Brain microvascular endothelial cell (primary cell): ENCODE measurements at regions not wholly inside any gene's neighbourhood (a gene's known extent, or its start where the extent isn't known, plus 50 kb on each side); places are given as distances from the start of the nearest gene placed in this dataset.

Source experiments
- DNase-seq: peaks from one replicate; pipeline ENCODE4 v3.0.0-alpha.2; 2020
- H3K27ac ChIP-seq: fragments of 250-450 bp; sonication (Bioruptor Pico); 2 replicates; pipeline ENCODE4 v1.5.1; 2020; ENCODE audit warnings: mild to moderate bottlenecking, moderate library complexity
- H3K27me3 ChIP-seq: fragments of 250-450 bp; sonication (Bioruptor Pico); replicated peaks from 2 replicates; pipeline ENCODE4 v1.5.1; 2020; ENCODE audit warnings: mild to moderate bottlenecking
- H3K36me3 ChIP-seq: fragments of 250-450 bp; sonication (Bioruptor Pico); replicated peaks from 2 replicates; pipeline ENCODE4 v1.5.1; 2020; ENCODE audit warnings: mild to moderate bottlenecking
- H3K4me3 ChIP-seq: 2 replicates; pipeline ENCODE4 v1.5.1; 2011; ENCODE audit warnings: low read depth, mild to moderate bottlenecking, control low read depth, low read length, moderate library complexity
- CTCF ChIP-seq: IDR thresholded peaks from 2 replicates; pipeline ENCODE4 v1.5.1; 2011; ENCODE audit warnings: low read depth, mild to moderate bottlenecking, moderate library complexity, low read length, control low read depth, inconsistent platforms; ENCODE audit errors: missing control alignments
- in situ Hi-C: cut with HindIII; loops from 2 replicates; pipeline ENCODE4 v1.10.0; 2017; ENCODE audit warnings: low sequenced_read_pairs, low pct_ligation_motif_present

- in situ Hi-C loops: no loop called here
- no peaks in the 10 kb centered on the region for H3K36me3 ChIP-seq
- no peak overlapping the region for H3K27ac ChIP-seq
- H3K4me3 ChIP-seq: no peak overlapping the region
- no peaks in the 10 kb centered on the region for H3K27me3 ChIP-seq
- no peak for DNase-seq
- no peak for TF ChIP-seq CTCF
Observed at GRCh38 chr13:99642841-99643240, 141.6 kb downstream of the TM9SF2 start.

- Histone ChIP-seq H3K36me3 (no peaks in the 10 kb centered on the region), H3K4me3 (no peak overlapping the region), H3K27me3 (no peaks in the 10 kb centered on the region), H3K27ac (no peak overlapping the region)
- TF ChIP-seq CTCF: no peak
- in situ Hi-C loops: no loop called here
- DNase-seq: no peak
Observed at GRCh38 chr13:99642006-99642405, 140.7 kb downstream of the TM9SF2 start.

- TF ChIP-seq CTCF: no peak
- no peaks in the 10 kb centered on the region for H3K27me3 ChIP-seq
- no peak overlapping the region for H3K27ac ChIP-seq
- DNase-seq: no peak
- no peak overlapping the region for H3K4me3 ChIP-seq
- no peaks in the 10 kb centered on the region for H3K36me3 ChIP-seq
- in situ Hi-C loops: no loop called here
Observed at GRCh38 chr13:99640260-99640659, 139.0 kb downstream of the TM9SF2 start.

GRCh38 chr13:99639126-99639525 is 137.9 kb downstream of the TM9SF2 start:
- Histone ChIP-seq H3K27ac (no peak overlapping the region), H3K4me3 (no peak overlapping the region), H3K36me3 (no peaks in the 10 kb centered on the region), H3K27me3 (no peaks in the 10 kb centered on the region)
- no peak for TF ChIP-seq CTCF
- DNase-seq: no peak
- in situ Hi-C loops: no loop called here

GRCh38 chr13:99636728-99637353 is 135.6 kb downstream of the TM9SF2 start:
- in situ Hi-C loops: no loop called here
- no peak for TF ChIP-seq CTCF

GRCh38 chr13:99636306-99636705 is 135.0 kb downstream of the TM9SF2 start:
- Histone ChIP-seq H3K27ac (no peak overlapping the region), H3K4me3 (no peak overlapping the region), H3K27me3 (no peaks in the 10 kb centered on the region), H3K36me3 (no peaks in the 10 kb centered on the region)
- in situ Hi-C loops: no loop called here
- no peak for DNase-seq
- TF ChIP-seq CTCF: no peak

More at GRCh38 chr13:99636728-99637353, 135.6 kb downstream of the TM9SF2 start:
- H3K4me3 ChIP-seq: no peak overlapping the region
- H3K27me3 ChIP-seq: no peaks in the 10 kb centered on the region
- H3K36me3 ChIP-seq: no peaks in the 10 kb centered on the region
- no peak for DNase-seq
- H3K27ac ChIP-seq: no peak overlapping the region
